SKM-1 treated with dmso at 0.1 percent for 144 hours (cell line): ENCODE measurements at regions not wholly inside any gene's neighbourhood (a gene's known extent, or its start where the extent isn't known, plus 50 kb on each side); places are given as distances from the start of the nearest gene placed in this dataset.

ENCODE experiments used
- DNase-seq: peaks from one replicate; lab custom pipeline; 2025; ENCODE audit not compliant: unreplicated experiment; lab: John Stamatoyannopoulos, UW

DNA sequence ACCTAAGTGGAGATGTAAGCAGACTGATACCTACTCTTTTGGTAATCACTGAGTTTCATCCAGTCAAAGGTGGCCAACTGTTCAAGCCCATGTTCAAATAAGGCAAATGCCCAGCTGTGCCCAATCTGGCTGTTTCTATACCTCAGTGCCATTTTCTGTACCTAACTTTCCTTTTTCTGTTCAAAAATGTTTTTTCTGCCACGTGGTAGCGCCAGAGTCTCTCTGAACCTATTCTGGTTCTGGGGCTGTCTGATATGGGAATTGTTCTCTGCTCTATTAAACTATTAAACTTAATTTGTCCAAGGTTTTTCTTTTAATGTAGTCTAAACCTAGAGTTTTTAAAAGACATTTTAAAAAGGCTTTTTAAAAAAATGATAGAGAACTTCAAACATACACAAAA lies 391.2 kb downstream of the NOVA1 start:
- no peak for DNase-seq

DNA sequence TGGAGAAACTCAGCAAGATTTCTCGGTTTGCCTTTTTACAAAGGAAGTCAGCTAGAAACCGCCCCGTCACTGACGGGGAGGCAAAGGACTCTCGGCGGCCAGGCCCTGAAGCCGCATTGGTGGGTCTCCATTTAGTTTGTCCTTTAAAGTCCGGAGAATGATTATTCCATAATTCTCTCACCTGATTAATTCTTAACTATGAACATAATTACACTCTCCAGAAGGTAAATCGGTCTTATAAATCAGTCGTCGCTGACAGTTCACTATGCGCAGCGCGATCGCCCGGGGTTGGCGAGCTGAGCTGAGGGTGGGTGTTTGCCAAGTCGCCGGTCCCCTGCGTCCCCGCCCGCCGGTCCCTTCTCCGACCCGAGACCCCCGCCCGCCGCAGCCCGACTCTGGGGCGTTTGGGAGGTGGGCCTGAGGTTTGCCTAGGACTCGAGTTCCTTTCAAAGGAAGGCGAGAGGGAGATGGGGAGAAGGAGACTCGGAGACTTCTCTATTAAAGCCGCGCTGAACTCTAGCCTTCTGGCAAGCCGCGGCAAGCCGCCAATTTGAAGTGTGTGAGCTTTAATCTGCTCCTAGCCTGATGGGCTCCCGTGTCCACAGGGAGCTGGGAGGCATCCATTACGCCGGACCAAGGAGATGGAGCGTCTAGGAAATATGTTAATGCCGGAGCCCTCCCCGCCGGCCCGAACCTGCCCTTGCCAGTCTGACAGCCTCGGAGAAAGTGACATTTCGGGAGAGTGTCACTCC lies 392.9 kb downstream of the NOVA1 start:
- no peak for DNase-seq

DNA sequence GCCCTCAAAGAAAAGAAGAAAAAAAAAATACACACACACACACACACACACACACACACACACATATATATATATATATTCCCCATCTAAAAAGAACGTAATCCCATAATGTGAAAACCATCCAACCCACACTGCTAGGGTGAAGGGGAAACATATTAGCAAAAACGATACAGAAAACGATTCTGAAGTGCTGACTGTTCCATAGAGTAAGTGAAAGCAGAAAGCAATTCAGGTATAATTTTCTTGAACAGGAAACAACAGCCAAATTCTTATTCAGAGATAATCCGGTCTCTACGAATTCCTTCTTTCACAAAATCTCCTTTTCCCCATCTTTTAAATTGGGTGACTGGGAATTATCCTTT lies 393.5 kb downstream of the NOVA1 start:
- no peak for DNase-seq

DNA sequence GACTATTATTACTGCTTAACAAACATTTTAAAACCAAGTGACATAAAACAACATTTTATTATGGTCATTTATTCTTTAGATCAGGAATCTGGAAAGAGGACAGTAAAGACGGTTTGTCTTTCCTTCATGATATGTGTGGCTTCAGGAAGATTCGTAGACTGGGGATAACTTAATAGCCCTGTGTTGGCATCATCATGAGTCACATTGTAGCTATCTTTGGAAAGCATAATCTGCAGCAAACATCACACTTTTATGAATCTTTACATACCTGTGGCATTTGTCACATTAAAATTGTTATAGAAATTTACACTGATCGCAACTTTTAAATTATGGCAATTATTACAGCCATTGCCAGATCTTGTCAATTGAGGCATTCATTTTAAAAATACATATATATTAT lies 397.1 kb downstream of the NOVA1 start:
- no peak for DNase-seq

DNA sequence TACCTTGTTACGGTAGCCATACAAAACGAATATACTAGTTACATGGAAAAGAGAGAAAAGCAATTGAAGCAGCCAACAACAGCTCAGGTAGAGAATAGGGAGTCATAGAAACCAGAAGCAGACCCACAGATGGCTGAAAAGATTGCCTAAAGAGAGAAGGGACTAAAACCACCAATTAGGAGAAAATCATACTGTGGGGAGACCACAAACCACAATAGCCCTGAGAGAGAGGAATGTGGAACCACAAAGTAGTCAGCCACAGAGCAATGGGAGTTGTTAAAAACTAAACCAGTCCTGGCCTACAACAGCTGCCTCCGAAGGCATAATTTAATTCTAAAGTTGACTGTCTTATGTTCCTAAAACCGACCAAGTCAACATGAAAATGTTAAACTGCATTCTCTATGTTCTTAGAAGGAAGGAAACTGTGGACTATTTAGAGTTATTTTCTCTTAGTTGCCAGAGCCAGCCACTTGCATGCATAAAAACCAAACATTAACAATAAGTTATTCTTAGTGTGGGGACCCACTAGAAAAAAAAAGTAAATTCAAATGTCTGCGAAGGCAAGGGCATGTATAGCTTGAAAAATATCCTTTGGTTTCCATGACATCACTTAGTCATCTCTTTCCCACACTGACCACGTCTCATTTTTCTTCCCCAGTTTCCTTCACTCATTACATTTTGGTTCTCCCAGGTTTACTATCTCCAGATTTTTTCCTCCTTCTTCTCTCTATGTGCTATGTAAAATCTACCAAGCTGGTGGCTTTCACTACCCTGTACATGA lies 398.1 kb downstream of the NOVA1 start:
- DNase-seq: no peak

DNA sequence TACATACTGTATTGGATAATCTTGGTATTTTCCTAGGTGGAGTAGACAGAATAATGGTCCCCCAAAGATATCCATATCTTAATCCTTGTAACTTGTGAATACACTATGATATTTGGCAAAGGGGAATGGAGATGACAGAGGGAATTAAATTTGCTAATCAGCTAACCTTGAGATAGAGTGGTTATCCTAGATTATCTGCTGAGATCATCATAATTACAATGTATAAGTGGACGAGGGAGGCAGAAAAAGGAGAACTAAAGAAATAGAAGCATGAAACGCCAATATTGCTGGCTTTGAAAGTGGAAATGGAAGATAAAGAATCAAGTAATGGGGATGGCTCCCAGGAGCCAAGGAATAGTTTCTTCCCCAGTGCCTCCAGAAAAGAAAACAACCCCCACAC lies 398.7 kb downstream of the NOVA1 start:
- no peak for DNase-seq

DNA sequence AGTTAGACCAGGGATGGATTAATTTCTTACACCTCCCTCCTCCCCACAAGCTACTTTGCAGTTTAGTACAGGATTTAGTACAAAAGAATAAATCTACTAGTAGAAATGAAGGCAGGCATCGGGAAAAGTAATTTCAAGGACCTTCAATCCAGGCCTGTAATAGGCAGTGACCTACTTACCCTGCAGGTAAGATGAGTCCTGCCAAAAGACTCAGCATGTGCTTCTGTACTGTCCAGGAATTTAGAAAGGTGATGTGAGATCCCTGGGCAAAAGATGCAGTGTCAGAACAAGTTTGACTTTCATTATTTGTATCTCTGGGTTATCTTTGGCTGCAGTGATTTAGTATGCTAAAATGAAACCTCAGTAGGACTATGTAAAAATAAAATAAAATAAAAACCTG lies 403.0 kb downstream of the NOVA1 start:
- no peak for DNase-seq

DNA sequence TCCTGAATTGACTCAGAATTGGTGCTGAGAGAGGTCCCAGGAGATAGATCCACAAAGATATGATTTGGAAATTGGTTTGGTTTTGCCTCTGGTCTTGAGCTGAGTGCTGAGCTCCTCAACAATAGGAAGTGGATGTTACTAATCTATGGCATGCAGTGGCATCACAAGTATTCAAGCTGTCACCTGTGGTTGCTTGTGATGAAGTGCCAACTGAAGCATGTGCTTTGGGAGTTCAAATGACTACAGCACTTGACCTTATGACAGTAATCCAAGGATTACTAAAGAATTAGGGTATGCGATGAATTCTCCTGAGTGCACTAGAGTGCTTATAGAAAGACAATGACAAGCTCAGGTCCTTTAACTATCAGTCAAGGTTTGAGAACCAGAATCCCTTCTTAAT lies 406.2 kb downstream of the NOVA1 start:
- no peak for DNase-seq

DNA sequence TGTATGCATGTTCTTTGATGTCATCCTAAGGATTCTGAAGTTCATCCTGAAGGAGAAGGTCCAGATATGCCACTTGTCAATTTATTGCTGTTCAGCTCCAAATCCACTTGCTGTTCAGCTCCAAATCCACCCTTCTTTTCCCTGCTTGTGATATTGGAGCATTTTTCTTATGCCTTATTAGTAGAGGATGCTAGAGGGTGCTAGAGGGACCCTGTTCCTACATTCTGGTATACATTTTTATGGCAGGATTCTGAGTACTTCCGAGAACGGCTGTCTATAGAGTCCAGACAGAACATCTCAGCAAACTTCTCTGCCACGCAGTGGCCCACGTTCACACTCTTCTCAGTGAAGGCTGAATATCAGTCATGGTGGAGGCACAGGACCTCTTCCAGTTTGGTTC lies 406.7 kb downstream of the NOVA1 start:
- no peak for DNase-seq

DNA sequence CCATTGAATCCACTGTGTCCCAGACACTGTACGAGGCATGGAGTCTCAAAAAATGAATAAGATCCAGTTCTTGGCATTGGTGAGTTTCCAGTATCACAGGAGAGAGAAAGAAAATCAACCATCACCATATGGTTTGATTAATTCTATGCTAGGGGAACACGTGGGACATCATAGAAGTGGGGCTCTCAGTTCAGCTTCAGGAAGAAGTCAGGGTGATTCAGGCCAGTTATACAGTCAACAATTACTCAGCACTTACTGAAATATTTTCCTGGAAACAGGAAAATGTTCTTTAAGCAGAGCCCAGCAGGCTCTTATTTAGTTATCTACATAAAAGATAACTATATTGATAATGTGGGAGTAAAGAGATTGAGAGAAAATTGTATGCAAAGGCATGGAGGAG lies 407.2 kb downstream of the NOVA1 start:
- no peak for DNase-seq

DNA sequence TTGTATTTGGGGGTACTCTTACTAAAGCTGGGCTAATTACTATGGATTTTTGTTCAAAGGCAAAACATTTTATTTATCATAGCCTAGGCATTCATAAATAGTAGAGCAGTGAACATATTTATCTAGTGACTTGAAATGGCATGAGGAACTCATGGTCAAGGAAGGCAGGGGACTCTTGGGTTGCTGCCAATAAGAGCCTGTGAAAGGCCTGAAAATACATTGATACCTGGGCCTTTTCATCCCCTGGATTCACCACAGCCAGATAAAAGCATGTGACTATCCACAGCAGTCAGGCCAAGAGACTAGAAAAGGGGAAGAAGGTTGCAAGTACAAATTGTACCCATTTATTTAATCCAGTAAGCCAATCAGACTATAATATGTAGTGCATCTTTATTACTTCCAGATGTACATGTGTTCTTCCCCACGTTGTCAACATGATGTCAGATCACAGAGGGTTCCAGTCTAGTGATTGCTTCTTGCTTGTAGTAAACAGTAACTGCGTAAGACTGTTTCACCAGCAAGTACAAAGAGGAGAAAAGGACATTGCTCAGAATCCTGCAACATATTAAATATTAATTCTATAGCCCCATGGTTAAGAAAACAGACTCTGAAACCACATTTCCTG lies 409.7 kb downstream of the NOVA1 start:
- no peak for DNase-seq

DNA sequence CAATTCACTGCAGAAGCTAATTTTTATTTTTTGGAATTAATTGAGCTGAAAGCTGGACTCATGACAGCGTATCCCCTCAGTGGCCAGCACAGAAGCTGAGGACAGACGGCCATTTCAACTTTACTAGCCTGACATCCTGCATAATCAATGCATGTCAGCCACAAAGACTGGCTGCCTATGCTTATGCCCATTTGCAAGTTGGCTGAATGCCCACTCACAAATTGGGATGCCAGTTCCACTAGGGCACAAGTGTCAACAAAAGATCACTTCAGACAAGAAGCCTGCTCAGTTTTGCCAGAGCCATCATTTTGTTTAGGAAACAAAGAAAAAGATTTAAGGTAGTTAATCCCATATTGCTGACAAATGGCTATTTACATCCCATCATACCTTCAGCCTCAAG lies 417.6 kb downstream of the NOVA1 start:
- DNase-seq: no peak

DNA sequence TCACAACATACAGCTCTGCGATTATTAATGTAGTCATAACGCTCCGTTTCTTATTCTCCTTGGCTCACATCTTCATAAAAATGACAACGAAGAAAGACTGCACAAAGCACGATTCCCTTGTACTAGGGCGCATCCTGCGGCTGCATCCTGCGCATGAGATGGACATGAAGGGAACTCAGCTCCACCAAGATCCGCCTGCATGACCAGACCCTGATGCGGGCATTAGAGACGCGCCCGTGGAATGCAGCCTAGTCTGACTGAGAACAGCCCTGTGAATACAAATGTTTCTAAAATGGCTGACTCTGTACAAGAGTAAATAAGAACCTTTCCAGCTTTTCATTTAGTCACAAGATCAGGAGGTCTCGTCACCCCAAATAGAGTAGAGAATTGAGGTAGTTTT lies 422.2 kb downstream of the NOVA1 start:
- DNase-seq: no peak

DNA sequence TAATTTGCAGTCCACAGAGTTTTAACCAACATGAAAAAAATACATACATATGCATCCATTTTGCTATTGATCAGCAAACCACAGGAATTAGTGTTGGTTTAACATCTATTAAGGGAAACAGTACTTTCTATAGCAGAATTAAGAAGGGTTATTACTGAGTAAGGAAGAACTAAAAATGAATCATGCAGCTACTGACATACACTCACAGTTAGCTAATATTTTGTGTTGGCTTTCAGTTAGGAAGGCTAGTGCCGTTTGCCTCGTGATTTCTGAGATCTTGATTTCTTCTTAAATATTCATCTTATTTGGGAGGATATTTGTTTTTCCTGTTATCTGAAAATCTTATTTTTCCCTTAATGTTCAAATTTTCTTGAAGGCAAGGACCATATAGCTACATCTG lies 423.4 kb downstream of the NOVA1 start:
- DNase-seq: no peak

DNA sequence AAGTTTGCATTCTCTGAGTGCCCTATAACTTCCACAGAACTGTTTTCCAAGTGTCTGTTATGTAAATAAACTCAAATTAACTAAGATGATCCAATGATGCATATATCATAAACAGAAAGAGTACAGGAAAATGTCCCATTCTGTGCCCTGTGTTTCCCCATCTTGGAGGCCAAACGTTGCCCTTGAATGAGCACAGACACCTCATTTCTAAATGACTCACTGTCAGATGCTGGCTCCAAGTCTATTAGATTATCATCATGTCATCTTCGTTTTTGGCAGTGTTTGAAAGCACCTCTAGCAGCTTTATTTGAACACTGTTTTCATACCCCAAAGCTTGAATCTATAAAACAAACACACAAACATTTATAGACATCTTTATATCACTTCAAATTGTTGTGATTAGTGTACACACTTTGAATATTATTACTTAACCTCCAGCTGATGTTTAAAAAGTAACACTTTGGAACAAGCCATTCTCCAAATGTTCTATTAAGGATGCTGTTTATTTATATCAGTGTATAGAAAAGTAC lies 424.2 kb downstream of the NOVA1 start:
- DNase-seq: no peak

DNA sequence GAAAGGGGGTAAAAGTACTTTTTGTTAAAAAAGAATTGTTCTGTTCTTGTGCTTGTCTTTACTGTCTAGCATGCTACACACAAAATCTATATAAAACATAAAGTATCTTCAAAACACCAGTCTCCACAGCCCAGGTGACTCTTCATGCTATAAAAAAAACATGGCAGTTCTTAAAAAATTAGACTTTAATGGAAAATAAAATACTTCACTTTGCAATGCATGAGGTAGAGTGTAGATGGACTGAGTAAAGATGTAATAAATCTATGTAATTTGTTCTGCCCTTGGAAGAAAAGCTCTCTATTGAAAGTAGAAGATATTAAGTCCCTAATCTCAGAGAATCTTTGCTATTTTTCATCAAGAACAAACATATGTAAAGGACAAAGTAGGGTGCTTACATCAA lies 425.4 kb downstream of the NOVA1 start:
- no peak for DNase-seq

DNA sequence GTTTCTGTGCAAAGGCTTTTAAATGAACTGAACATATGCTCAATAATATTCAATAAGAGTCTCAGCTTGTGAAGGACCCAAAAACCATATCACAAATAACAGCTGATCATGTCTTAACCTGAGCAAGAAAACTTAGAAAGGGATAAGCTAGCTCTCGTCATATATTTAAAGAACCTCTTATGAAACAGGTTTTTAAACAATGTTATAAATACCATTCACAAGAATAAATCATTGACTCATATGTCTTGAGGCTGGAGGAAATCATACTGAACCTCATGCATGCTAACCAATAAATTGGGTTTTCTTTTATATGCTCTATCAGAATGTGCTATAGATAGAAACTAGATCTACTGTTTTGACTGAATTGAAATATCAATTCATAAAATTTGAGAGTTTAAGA lies 426.9 kb downstream of the NOVA1 start:
- no peak for DNase-seq

DNA sequence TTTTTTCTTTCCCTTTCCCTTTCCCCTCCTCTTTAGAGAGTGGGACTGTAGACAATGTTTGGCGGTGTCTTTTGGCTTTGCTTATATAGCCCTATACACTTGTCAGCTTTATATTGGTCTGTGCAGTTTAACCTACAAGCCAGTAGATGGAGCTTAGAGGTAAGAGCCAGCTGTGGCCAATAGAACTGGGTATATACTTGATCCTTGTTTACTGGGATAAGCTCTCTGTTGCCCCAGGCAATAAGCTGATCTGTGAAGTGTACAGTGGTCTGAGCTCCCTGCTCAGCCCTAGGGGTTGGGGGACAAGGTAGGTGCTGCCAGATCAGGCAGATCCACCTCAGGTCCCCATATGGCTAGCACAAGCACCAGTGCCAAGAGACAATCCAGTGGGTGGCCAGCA lies 434.1 kb downstream of the NOVA1 start:
- DNase-seq: no peak

DNA sequence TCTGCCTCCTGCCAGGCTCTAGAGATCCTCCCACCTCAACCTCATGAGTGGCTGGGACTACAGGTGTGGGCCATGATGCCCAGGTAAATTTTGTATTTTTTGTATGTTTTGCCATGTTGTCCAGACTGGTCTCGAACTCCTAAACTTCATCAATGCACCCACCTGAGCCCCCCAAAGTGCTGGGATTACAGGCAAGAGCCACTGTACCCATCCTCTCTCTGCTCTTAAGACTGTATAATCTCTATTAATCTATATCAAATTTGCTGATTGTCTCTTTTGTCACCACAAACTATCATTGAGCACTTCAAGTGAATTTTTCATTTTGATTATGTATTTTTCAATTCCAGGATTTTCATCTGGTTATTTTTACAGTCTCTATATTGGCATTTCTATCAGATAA lies 440.3 kb downstream of the NOVA1 start:
- DNase-seq: no peak

DNA sequence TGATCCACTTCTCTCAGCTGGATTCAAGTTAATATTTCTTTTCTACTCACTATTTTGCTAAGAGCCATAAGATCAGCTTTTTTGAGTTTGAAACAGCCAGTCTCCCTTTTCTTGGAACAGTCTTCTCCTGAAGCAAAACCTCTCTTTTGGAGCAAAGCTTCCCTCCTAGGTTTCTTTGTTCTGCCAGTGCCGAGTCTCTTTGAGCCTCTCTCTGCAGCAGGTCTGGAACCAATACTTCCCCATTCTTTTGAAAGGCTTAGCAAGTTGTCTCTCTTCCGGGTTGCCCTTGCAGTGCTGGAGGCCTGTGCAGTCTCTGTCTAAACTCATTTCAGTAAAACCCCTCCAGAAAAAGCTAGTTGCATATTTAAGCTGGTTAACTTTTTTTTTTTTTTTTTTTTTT lies 454.8 kb downstream of the NOVA1 start:
- no peak for DNase-seq

DNA sequence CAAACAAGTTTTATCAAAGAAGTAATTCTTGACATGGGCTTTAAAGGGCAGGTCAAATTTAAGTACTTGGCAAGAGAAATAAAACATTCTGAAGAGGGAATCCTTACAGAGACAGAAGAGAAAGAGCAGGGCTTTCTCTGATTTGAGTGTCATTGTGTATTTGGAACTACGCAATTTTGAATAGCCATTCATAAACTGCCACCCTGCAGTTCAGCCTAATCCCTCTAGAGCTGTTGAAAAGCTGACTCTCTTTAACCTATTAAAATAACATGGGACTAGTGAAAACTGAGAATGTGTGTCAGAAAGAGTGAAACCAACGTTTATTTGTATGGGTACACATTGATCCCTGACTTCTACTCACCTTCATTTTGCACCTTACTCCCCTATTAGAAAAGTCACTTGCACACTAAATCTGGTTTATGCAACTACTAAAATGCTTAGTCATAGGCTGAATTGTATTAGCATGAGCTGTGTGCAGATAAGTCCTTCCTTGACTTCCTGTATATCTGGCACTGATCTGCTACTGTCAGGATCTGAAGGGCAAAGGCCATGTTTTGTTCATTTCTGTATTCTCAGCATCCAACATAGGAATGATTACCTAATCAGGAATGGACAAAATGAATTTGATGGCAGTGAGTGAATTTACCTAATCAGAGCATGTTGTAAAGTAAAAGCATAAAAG lies 458.9 kb downstream of the NOVA1 start:
- DNase-seq: no peak

DNA sequence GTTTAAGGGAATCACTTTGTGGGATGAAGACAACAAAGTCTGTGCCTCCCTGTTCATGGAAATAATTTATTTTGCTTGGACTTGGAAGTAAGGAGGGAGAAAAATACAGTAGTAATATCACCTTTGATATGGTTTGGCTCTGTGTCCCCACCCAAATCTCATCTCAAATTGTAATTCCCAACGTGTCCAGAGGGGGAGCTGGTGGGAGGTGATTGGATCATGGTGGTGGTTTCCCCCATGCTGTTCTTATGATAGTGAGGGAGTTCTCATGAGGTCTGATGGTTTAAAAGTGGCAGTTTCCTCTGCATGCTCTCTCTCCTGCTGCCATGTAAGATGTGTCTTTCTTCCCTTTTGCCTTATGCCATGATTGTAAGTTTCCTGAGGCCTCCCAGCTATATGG lies 460.7 kb downstream of the NOVA1 start:
- DNase-seq: no peak
